ENCODE measurements at regions not wholly inside any gene's neighbourhood (a gene's known extent, or its start where the extent isn't known, plus 50 kb on each side); places are given as distances from the start of the nearest gene placed in this dataset.

GRCh38 chr2:150232871-150233270 lies 254.6 kb downstream of the RND3 start:
- TF ChIP-seq CTCF (IDR thresholded peaks at IDR 0.05; ENCODE audit: low read depth, low read length, missing control alignments): no peak
- in situ Hi-C loops (cut with HindIII; ENCODE audit: low sequenced_read_pairs): no loop called here
- H3K4me3 ChIP-seq (ENCODE audit: low read depth, low read length): no peak overlapping the region
- no peak for DNase-seq (ENCODE audit: low read depth)

DNA sequence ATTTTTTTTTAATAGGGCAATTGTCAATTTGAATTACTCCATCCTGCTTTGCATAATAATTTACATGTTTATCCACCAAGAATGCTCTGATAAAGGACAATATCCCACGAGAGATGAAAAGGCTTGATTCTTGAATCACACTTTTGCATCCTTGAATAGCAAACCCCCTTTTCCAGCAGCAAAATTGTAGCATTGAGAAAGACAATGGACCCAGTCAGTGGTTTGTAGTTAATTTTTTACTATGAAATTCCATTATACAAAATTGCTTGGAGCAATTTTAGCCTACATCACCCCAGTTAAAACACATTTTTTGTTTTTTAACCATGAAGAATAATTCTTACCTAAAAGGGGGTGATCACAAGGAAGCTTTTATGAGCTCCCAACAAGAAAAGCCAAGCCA lies 255.1 kb downstream of the RND3 start:
- no peak for TF ChIP-seq CTCF (IDR thresholded peaks at IDR 0.05; ENCODE audit: low read depth, low read length, missing control alignments)
- in situ Hi-C loops (cut with HindIII; ENCODE audit: low sequenced_read_pairs): no loop called here
- DNase-seq (ENCODE audit: low read depth): no peak
- no peak overlapping the region for H3K4me3 ChIP-seq (ENCODE audit: low read depth, low read length)

DNA sequence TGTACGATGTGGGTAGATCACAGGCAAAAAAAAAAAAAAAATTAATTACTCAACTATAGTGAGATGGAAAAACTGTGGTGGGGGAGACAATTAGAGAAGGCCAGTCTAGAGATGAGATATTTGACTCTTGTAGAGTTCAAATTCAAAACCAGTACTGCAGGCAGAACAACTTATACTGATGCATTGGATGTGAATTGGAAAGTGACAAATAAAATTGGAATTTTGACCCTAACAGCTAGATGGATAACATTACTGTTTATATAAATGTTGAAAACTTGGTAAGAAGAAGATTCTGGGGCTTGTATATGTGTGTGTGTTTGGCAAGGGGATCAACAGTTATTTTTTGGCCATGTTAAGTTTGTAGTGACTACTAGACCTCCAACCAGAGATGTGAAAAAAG lies 256.9 kb downstream of the RND3 start:
- no peak overlapping the region for H3K4me3 ChIP-seq (ENCODE audit: low read depth, low read length)
- TF ChIP-seq CTCF (IDR thresholded peaks at IDR 0.05; ENCODE audit: low read depth, low read length, missing control alignments): no peak
- in situ Hi-C loops (cut with HindIII; ENCODE audit: low sequenced_read_pairs): no loop called here
- DNase-seq (ENCODE audit: low read depth): no peak

- DNase-seq (ENCODE audit: low read depth): no peak
- no peak overlapping the region for H3K4me3 ChIP-seq (ENCODE audit: low read depth, low read length)
- TF ChIP-seq CTCF (IDR thresholded peaks at IDR 0.05; ENCODE audit: low read depth, low read length, missing control alignments): no peak
- in situ Hi-C loops (cut with HindIII; ENCODE audit: low sequenced_read_pairs): no loop called here
Measured at GRCh38 chr2:150230004-150230403, 257.5 kb downstream of the RND3 start.

GRCh38 chr2:150228936-150229335 lies 258.5 kb downstream of the RND3 start:
- no peak overlapping the region for H3K4me3 ChIP-seq (ENCODE audit: low read depth, low read length)
- no peak for TF ChIP-seq CTCF (IDR thresholded peaks at IDR 0.05; ENCODE audit: low read depth, low read length, missing control alignments)
- in situ Hi-C loops (cut with HindIII; ENCODE audit: low sequenced_read_pairs): no loop called here
- DNase-seq (ENCODE audit: low read depth): no peak

DNA sequence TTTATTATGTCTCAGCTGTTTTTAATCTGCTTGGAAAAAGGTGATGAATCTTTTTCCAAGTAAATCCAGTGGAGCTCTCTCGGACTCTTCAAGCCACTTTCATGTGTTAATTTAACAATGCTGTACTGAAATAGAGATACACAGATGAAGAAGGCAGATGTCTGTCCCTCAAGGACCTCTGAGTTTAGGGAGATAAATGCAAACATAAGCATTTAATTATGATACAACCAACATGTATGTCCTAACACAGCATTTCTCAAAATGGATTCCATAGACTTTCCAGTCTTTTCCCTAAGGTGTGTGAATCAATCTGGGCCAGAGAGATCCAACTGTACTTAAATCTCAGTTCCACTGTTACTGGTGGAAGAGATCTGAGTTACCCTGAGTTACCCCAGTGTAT lies 262.4 kb downstream of the RND3 start:
- H3K4me3 ChIP-seq (ENCODE audit: low read depth, low read length): no peak overlapping the region
- no peak for TF ChIP-seq CTCF (IDR thresholded peaks at IDR 0.05; ENCODE audit: low read depth, low read length, missing control alignments)
- no peak for DNase-seq (ENCODE audit: low read depth)
- in situ Hi-C loops (cut with HindIII; ENCODE audit: low sequenced_read_pairs): no loop called here

DNA sequence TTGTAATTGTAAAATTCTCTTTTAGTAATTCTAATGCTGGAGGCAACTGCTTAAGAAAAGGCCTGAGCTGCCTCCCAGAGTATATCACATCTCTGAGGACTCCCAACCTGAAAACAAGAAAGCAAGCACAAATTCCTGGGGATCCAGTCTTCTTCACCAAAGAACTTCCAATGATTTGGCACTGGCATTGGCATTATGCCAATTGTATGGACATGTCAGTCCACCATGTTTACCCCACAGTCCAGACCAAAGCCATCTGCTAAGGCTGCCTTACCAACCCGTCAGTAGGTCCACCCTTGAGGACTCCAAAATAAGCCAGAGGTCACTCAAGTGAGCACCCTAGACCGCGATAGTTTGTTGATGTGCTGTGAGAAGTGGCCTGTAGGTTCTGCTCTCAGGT lies 263.1 kb downstream of the RND3 start:
- TF ChIP-seq CTCF (IDR thresholded peaks at IDR 0.05; ENCODE audit: low read depth, low read length, missing control alignments): no peak
- in situ Hi-C loops (cut with HindIII; ENCODE audit: low sequenced_read_pairs): loop anchor here (5.0 kb wide), 1 partner anchor 103 kb away; no protein-coding TSS in a partner anchor
- DNase-seq (ENCODE audit: low read depth): no peak
- H3K4me3 ChIP-seq (ENCODE audit: low read depth, low read length): no peak overlapping the region

Data from astrocyte of the cerebellum (primary cell).